ENCODE measurements at regions not wholly inside any gene's neighbourhood (a gene's known extent, or its start where the extent isn't known, plus 50 kb on each side); places are given as distances from the start of the nearest gene placed in this dataset.

DNA sequence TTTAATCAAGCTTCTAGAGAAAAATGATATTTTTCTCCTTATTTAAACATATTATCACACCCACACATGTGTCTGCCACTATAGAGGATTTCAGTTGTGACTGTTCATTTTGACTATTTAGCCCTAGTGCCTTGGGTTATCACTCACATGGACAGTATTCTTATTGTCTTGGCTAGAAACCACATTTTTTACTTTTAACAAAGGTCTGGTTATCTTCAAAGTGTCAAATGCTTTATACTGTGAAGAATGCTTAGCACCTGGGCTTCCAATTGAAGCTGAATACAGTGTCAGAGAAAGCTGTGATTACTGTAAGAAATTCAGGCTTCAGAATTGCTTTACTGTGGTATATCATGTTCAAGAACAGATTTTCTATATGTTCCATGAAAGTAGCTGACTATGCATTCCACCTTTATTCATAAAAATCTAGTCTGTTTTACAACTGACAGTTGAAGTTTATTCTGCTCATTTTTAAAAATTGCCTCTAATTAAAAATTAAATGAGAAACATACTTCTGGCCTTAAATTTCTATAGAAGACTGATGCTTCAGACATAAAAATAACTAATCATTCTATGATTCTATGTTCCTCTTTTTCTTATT is 278.6 kb downstream of the SEMA3D start:
- intact Hi-C loops (cut with DNase I) = no loop called here
- ATAC-seq = no peak

GRCh38 chr7:84906889-84907288 is 280.0 kb downstream of the SEMA3D start:
- Histone ChIP-seq H3K27ac (no peak overlapping the region), H3K27me3 (no peaks in the 10 kb centered on the region), H3K9me3 (no peaks in the 10 kb centered on the region), H3K36me3 (no peaks in the 10 kb centered on the region), H3K4me1 (no peaks in the 10 kb centered on the region), H3K4me3 (no peak overlapping the region)
- DNase-seq = no peak
- TF ChIP-seq, protein P1, sequence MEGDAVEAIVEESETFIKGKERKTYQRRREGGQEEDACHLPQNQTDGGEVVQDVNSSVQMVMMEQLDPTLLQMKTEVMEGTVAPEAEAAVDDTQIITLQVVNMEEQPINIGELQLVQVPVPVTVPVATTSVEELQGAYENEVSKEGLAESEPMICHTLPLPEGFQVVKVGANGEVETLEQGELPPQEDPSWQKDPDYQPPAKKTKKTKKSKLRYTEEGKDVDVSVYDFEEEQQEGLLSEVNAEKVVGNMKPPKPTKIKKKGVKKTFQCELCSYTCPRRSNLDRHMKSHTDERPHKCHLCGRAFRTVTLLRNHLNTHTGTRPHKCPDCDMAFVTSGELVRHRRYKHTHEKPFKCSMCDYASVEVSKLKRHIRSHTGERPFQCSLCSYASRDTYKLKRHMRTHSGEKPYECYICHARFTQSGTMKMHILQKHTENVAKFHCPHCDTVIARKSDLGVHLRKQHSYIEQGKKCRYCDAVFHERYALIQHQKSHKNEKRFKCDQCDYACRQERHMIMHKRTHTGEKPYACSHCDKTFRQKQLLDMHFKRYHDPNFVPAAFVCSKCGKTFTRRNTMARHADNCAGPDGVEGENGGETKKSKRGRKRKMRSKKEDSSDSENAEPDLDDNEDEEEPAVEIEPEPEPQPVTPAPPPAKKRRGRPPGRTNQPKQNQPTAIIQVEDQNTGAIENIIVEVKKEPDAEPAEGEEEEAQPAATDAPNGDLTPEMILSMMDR (IDR thresholded peaks at IDR 0.05) = no peak
- TF ChIP-seq POLR2A (IDR thresholded peaks at IDR 0.05) = no peak
- ATAC-seq = no peak
- intact Hi-C loops (cut with DNase I) = no loop called here
- WGBS (ENCODE audit: insufficient coverage, low coverage, low lambda C conversion rate, missing lambda C conversion rate) = 42% methylated on average over 4 of the region's 4 CpGs

More for the DNA sequence above, 278.6 kb downstream of the SEMA3D start:
- Histone ChIP-seq H3K4me1 (no peaks in the 10 kb centered on the region), H3K4me3 (no peak overlapping the region), H3K27me3 (no peaks in the 10 kb centered on the region), H3K27ac (no peak overlapping the region), H3K9me3 (no peaks in the 10 kb centered on the region), H3K36me3 (no peaks in the 10 kb centered on the region)
- DNase-seq = no peak
- TF ChIP-seq, protein P1 (IDR thresholded peaks at IDR 0.05) = no peak
- no peak for TF ChIP-seq POLR2A (IDR thresholded peaks at IDR 0.05)

DNA sequence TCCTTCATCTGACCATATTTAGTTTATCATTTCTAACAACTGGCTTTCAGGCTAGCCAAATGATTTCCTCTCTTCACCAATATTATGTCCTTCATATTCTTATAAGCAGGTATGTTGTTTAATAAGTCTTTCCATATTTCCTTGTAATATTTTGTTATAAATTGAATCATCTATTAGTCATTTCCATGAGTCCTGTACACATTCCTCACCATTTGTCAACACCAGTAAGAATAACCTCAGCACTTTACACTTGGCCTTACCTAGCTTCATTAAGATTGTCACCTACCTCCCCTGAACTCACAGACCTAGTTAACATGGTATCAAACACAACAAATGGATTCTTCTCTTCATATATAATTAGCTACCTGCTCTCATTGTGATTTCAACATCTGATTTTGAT is 282.3 kb downstream of the SEMA3D start:
- Histone ChIP-seq H3K4me3 (no peak overlapping the region), H3K27ac (no peak overlapping the region), H3K36me3 (no peaks in the 10 kb centered on the region), H3K27me3 (no peaks in the 10 kb centered on the region), H3K4me1 (no peaks in the 10 kb centered on the region), H3K9me3 (no peaks in the 10 kb centered on the region)
- intact Hi-C loops (cut with DNase I) = no loop called here
- DNase-seq = no peak
- no peak for TF ChIP-seq POLR2A (IDR thresholded peaks at IDR 0.05)
- TF ChIP-seq, protein P1 (IDR thresholded peaks at IDR 0.05) = no peak
- ATAC-seq = no peak

- Histone ChIP-seq H3K9me3 (no peaks in the 10 kb centered on the region), H3K27me3 (no peaks in the 10 kb centered on the region), H3K27ac (no peak overlapping the region), H3K36me3 (no peaks in the 10 kb centered on the region), H3K4me3 (no peak overlapping the region), H3K4me1 (no peaks in the 10 kb centered on the region)
- TF ChIP-seq, protein P1 (IDR thresholded peaks at IDR 0.05) = no peak
- TF ChIP-seq POLR2A (IDR thresholded peaks at IDR 0.05) = no peak
- DNase-seq (no peak), ATAC-seq (no peak)
- intact Hi-C loops (cut with DNase I) = no loop called here
Observed at GRCh38 chr7:84901366-84901765, 285.5 kb downstream of the SEMA3D start.

GRCh38 chr7:84900215-84900614 is 286.6 kb downstream of the SEMA3D start:
- no peak for ATAC-seq
- Histone ChIP-seq H3K27ac (no peak overlapping the region), H3K36me3 (no peaks in the 10 kb centered on the region), H3K4me3 (no peak overlapping the region), H3K4me1 (no peaks in the 10 kb centered on the region), H3K27me3 (no peaks in the 10 kb centered on the region), H3K9me3 (no peaks in the 10 kb centered on the region)
- no peak for DNase-seq
- TF ChIP-seq POLR2A (IDR thresholded peaks at IDR 0.05) = no peak
- TF ChIP-seq, protein P1 (IDR thresholded peaks at IDR 0.05) = no peak
- intact Hi-C loops (cut with DNase I) = no loop called here
- WGBS (ENCODE audit: insufficient coverage, low coverage, low lambda C conversion rate, missing lambda C conversion rate) = 57% methylated on average over 3 of the region's 3 CpGs

Measured in right lobe of liver (tissue), 6 donors.